Colonic mucosa (tissue), 4 donors: ENCODE measurements at regions not wholly inside any gene's neighbourhood (a gene's known extent, or its start where the extent isn't known, plus 50 kb on each side); places are given as distances from the start of the nearest gene placed in this dataset.

Experiments used
- DNase-seq: peaks from one replicate; pipeline ENCODE4 v3.0.0-alpha.2; 2020
- H3K27ac ChIP-seq: fragments of 200-600 bp; one replicate; pipeline ENCODE4 v1.8.0; 2021
- H3K27me3 ChIP-seq: fragments of 200-600 bp; one replicate; pipeline ENCODE4 v1.8.0; 2021
- H3K36me3 ChIP-seq: fragments of 200-600 bp; one replicate; pipeline ENCODE4 v1.8.0; 2021
- H3K4me1 ChIP-seq: fragments of 200-600 bp; one replicate; pipeline ENCODE4 v1.8.0; 2021; ENCODE audit warnings: mild to moderate bottlenecking
- H3K4me3 ChIP-seq: fragments of 200-600 bp; one replicate; pipeline ENCODE4 v1.8.0; 2021
- H3K9ac ChIP-seq, 2 donors: one replicate each; pipeline ENCODE4 v1.7.0; 2013; ENCODE audit warnings: control low read depth in 2 of 2, low read depth in 2 of 2, low read length in 2 of 2
- H3K9me3 ChIP-seq: fragments of 200-600 bp; one replicate; pipeline ENCODE4 v1.8.0; 2021
- intact Hi-C: fragments of 100-400 bp; cut with DNase I; formaldehyde crosslinking; loops from one replicate; pipeline ENCODE4 v1.14.1; 2022
- TF ChIP-seq, protein P1 (sequence below): fragments of 200-600 bp; IDR thresholded peaks from one replicate; pipeline ENCODE4 v1.8.0; 2022; ENCODE audit warnings: antibody characterized with exemption, mild to moderate bottlenecking
- donor health status: healthy.
- donor health status: DM: no; HTN: no; CAD: no.
- donor health status: DM: no; HTN: no; CAD: no.

- no peaks in the 10 kb centered on the region for H3K9me3 ChIP-seq
- H3K4me1 ChIP-seq: no peaks in the 10 kb centered on the region
- no peaks in the 10 kb centered on the region for H3K27me3 ChIP-seq
- TF ChIP-seq, protein P1, sequence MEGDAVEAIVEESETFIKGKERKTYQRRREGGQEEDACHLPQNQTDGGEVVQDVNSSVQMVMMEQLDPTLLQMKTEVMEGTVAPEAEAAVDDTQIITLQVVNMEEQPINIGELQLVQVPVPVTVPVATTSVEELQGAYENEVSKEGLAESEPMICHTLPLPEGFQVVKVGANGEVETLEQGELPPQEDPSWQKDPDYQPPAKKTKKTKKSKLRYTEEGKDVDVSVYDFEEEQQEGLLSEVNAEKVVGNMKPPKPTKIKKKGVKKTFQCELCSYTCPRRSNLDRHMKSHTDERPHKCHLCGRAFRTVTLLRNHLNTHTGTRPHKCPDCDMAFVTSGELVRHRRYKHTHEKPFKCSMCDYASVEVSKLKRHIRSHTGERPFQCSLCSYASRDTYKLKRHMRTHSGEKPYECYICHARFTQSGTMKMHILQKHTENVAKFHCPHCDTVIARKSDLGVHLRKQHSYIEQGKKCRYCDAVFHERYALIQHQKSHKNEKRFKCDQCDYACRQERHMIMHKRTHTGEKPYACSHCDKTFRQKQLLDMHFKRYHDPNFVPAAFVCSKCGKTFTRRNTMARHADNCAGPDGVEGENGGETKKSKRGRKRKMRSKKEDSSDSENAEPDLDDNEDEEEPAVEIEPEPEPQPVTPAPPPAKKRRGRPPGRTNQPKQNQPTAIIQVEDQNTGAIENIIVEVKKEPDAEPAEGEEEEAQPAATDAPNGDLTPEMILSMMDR: no peak
- DNase-seq: no peak
- H3K9ac ChIP-seq: no peak overlapping the region
- no peak overlapping the region for H3K4me3 ChIP-seq
- no peaks in the 10 kb centered on the region for H3K36me3 ChIP-seq
- no peak overlapping the region for H3K27ac ChIP-seq
- intact Hi-C loops: no loop called here
Observed at GRCh38 chr10:10330418-10330817, 687.3 kb upstream of the CELF2 start.

DNA sequence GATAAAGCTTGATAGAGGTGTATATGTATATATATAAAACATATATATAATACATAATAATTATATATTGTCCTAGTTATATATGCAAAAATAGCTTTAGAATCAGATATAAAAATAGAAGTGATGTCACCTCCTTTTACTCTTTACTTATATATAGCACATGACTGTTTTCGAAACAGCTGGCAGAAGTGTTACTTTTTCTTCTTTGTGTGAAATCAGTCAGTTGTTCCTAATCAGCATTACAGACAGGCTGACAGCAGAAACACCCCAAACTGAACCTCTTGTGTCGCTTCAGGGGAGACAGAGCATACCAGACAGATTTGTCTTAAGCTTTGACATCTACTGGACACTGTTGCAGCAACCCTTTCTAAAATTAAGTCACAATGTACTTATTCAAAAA is 684.9 kb upstream of the CELF2 start:
- H3K4me1 ChIP-seq: no peaks in the 10 kb centered on the region
- H3K4me3 ChIP-seq: no peak overlapping the region
- TF ChIP-seq, protein P1: no peak
- no peak for DNase-seq
- H3K9ac ChIP-seq: no peak overlapping the region
- intact Hi-C loops: no loop called here
- H3K27me3 ChIP-seq: no peaks in the 10 kb centered on the region
- no peak overlapping the region for H3K27ac ChIP-seq
- no peaks in the 10 kb centered on the region for H3K36me3 ChIP-seq
- H3K9me3 ChIP-seq: no peaks in the 10 kb centered on the region

GRCh38 chr10:10333622-10334021 is 684.0 kb upstream of the CELF2 start:
- Histone ChIP-seq H3K36me3 (no peaks in the 10 kb centered on the region), H3K9me3 (no peaks in the 10 kb centered on the region), H3K9ac (no peak overlapping the region), H3K27ac (no peak overlapping the region), H3K4me1 (no peaks in the 10 kb centered on the region), H3K27me3 (no peaks in the 10 kb centered on the region), H3K4me3 (no peak overlapping the region)
- DNase-seq: no peak
- TF ChIP-seq, protein P1: no peak
- intact Hi-C loops: no loop called here

DNA sequence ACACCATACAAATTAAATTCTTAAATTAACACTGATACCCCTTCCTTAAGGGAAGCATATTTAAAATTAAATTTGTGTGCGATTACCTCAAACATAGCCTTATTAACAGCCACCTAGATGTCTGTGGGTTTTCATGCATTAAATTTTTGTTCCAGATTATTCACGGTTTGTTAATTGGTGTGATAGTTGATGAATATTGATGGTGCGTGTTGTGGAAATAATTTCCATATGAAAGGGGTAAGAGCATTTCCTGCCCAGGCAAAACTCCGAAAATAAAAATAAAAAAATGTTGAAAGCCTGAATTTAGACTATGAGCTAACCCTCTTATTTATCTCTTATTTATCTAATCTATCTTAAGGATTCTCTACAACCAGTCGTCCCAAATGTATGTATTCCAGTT is 679.3 kb upstream of the CELF2 start:
- Histone ChIP-seq H3K4me1 (no peaks in the 10 kb centered on the region), H3K27me3 (no peaks in the 10 kb centered on the region), H3K9ac (no peak overlapping the region), H3K4me3 (no peak overlapping the region), H3K27ac (no peak overlapping the region), H3K9me3 (no peaks in the 10 kb centered on the region), H3K36me3 (no peaks in the 10 kb centered on the region)
- no peak for DNase-seq
- TF ChIP-seq, protein P1: no peak
- intact Hi-C loops: no loop called here

- Histone ChIP-seq H3K4me3 (no peak overlapping the region), H3K9me3 (no peaks in the 10 kb centered on the region), H3K36me3 (no peaks in the 10 kb centered on the region), H3K27ac (no peak overlapping the region), H3K27me3 (no peaks in the 10 kb centered on the region), H3K9ac (no peak overlapping the region), H3K4me1 (no peaks in the 10 kb centered on the region)
- no peak for DNase-seq
- intact Hi-C loops: no loop called here
- TF ChIP-seq, protein P1: no peak
Observed at GRCh38 chr10:10346390-10347150, 671.1 kb upstream of the CELF2 start.
